Choroid plexus epithelial cell (primary cell): ENCODE measurements at regions not wholly inside any gene's neighbourhood (a gene's known extent, or its start where the extent isn't known, plus 50 kb on each side); places are given as distances from the start of the nearest gene placed in this dataset.
A peak's percentile ranks its signal among the peaks of the same experiment; 100 is the strongest.

Experiments
- DNase-seq: peaks from one replicate; pipeline ENCODE4 v3.0.0-alpha.2; 2010; ENCODE audit warnings: low read depth
- H3K4me3 ChIP-seq: 2 replicates; pipeline ENCODE4 v1.5.1; 2011; ENCODE audit warnings: low read depth, mild to moderate bottlenecking, control low read depth, low read length, moderate library complexity
- CTCF ChIP-seq: conservative IDR thresholded peaks from 2 replicates; pipeline ENCODE4 v1.5.1; 2011; ENCODE audit warnings: low read depth, mild to moderate bottlenecking, control low read depth, inconsistent platforms, low read length, moderate library complexity

GRCh38 chr2:39567507-39567906 lies 98.2 kb upstream of the TMEM178A start:
- DNase-seq: peak; percentile 44
- TF ChIP-seq CTCF: no peak
- H3K4me3 ChIP-seq: no peak overlapping the region

GRCh38 chr2:39568116-39568515 lies 97.6 kb upstream of the TMEM178A start:
- no peak for DNase-seq
- TF ChIP-seq CTCF: no peak
- no peak overlapping the region for H3K4me3 ChIP-seq

- TF ChIP-seq CTCF: no peak
- DNase-seq: peak; percentile 87
- H3K4me3 ChIP-seq: no peak overlapping the region
Observed at GRCh38 chr2:39568561-39569006, 97.1 kb upstream of the TMEM178A start.

- no peak for TF ChIP-seq CTCF
- H3K4me3 ChIP-seq: no peak overlapping the region
- no peak for DNase-seq
Observed at GRCh38 chr2:39570130-39570555, 95.6 kb upstream of the TMEM178A start.

- no peak overlapping the region for H3K4me3 ChIP-seq
- DNase-seq: no peak
- TF ChIP-seq CTCF: no peak
Observed at GRCh38 chr2:39570614-39571013, 95.1 kb upstream of the TMEM178A start.

- DNase-seq: peak; percentile 21
- no peak for TF ChIP-seq CTCF
- H3K4me3 ChIP-seq: no peak overlapping the region
Observed at GRCh38 chr2:39571111-39571731, 94.5 kb upstream of the TMEM178A start.

- DNase-seq: no peak
- no peak for TF ChIP-seq CTCF
- no peak overlapping the region for H3K4me3 ChIP-seq
Observed at GRCh38 chr2:39573276-39573675, 92.4 kb upstream of the TMEM178A start.
